Activated B cell treated with CpG ODN at 0.5 μM for 24 hours (primary cell): ENCODE measurements at regions not wholly inside any gene's neighbourhood (a gene's known extent, or its start where the extent isn't known, plus 50 kb on each side); places are given as distances from the start of the nearest gene placed in this dataset.

Experiments
- ATAC-seq: fragments of 200-7000 bp; cut with Tn5 transposase; one replicate; pipeline ENCODE4 v1.10.0; 2021; ENCODE audit warnings: low read depth, mild to moderate bottlenecking, moderate library complexity
- CTCF ChIA-PET: fragments of 350-600 bp; sonication (Branson Sonifier 250); formaldehyde crosslinking; loops from one replicate; lab custom pipeline; 2021; ENCODE audit warnings: antibody characterized with exemption; lab: Charles Lee
- POLR2A ChIA-PET: fragments of 350-600 bp; sonication (Branson Sonifier 250); formaldehyde crosslinking; loops from one replicate; lab custom pipeline; 2021; ENCODE audit warnings: antibody characterized with exemption; lab: Charles Lee
- DNase-seq: peaks from one replicate; pipeline ENCODE4 v3.0.0; 2022
- H3K27ac Mint-ChIP-seq: one replicate; pipeline ENCODE4 v1.8.0; 2020; ENCODE audit warnings: mixed read lengths
- H3K27me3 Mint-ChIP-seq: one replicate; pipeline ENCODE4 v1.8.0; 2021; ENCODE audit warnings: mixed read lengths
- H3K36me3 Mint-ChIP-seq: one replicate; pipeline ENCODE4 v1.8.0; 2021; ENCODE audit warnings: low read depth, mixed read lengths
- H3K4me1 Mint-ChIP-seq: one replicate; pipeline ENCODE4 v1.8.0; 2021; ENCODE audit warnings: mixed read lengths
- H3K4me3 Mint-ChIP-seq: one replicate; pipeline ENCODE4 v1.8.0; 2020; ENCODE audit warnings: mild to moderate bottlenecking, mixed read lengths
- H3K9me3 Mint-ChIP-seq: one replicate; pipeline ENCODE4 v1.8.0; 2020; ENCODE audit warnings: mixed read lengths
- CTCF ChIP-seq: fragments of 200-600 bp; IDR thresholded peaks from one replicate; pipeline ENCODE4 v1.8.0; 2022; ENCODE audit warnings: antibody characterized with exemption, mild to moderate bottlenecking
- intact Hi-C: fragments of 100-400 bp; cut with micrococcal nuclease; formaldehyde crosslinking; loops from one replicate; pipeline ENCODE4 v1.15.1; 2024

- Mint-ChIP-seq H3K27me3 (no peaks in the 10 kb centered on the region), H3K36me3 (no peaks in the 10 kb centered on the region), H3K27ac (no peak overlapping the region), H3K4me3 (no peak overlapping the region), H3K9me3 (peaks cover 2% of the 10 kb centered on the region), H3K4me1 (no peaks in the 10 kb centered on the region)
- POLR2A ChIA-PET = no interaction called here
- CTCF ChIA-PET = no interaction called here
- ATAC-seq (no peak), DNase-seq (no peak)
- TF ChIP-seq CTCF = no peak
- intact Hi-C loops = no loop called here
These were observed 252.9 kb upstream of the PAPPA start for GRCh38 chr9:115900698-115901097.

GRCh38 chr9:115910959-115911358 is 242.6 kb upstream of the PAPPA start:
- intact Hi-C loops = no loop called here
- no peaks in the 10 kb centered on the region for H3K27me3 Mint-ChIP-seq
- no peak overlapping the region for H3K27ac Mint-ChIP-seq
- H3K4me1 Mint-ChIP-seq = no peaks in the 10 kb centered on the region
- no peak for ATAC-seq
- ChIA-PET POLR2A (no interaction called here), CTCF (no interaction called here)
- TF ChIP-seq CTCF = no peak
- peaks cover 2% of the 10 kb centered on the region for H3K9me3 Mint-ChIP-seq
- no peak for DNase-seq
- no peak overlapping the region for H3K4me3 Mint-ChIP-seq
- no peaks in the 10 kb centered on the region for H3K36me3 Mint-ChIP-seq

GRCh38 chr9:115912086-115912485 is 241.5 kb upstream of the PAPPA start:
- ChIA-PET CTCF (no interaction called here), POLR2A (no interaction called here)
- intact Hi-C loops = no loop called here
- TF ChIP-seq CTCF = no peak
- Mint-ChIP-seq H3K27ac (no peak overlapping the region), H3K4me3 (no peak overlapping the region), H3K4me1 (no peaks in the 10 kb centered on the region), H3K27me3 (no peaks in the 10 kb centered on the region), H3K9me3 (peaks cover 2% of the 10 kb centered on the region), H3K36me3 (no peaks in the 10 kb centered on the region)
- ATAC-seq (no peak), DNase-seq (no peak)

- ATAC-seq (no peak), DNase-seq (no peak)
- H3K9me3 Mint-ChIP-seq = peaks cover 2% of the 10 kb centered on the region
- TF ChIP-seq CTCF = no peak
- H3K4me1 Mint-ChIP-seq = no peaks in the 10 kb centered on the region
- POLR2A ChIA-PET = no interaction called here
- intact Hi-C loops = no loop called here
- no peaks in the 10 kb centered on the region for H3K27me3 Mint-ChIP-seq
- H3K4me3 Mint-ChIP-seq = no peak overlapping the region
- H3K27ac Mint-ChIP-seq = no peak overlapping the region
- no peaks in the 10 kb centered on the region for H3K36me3 Mint-ChIP-seq
- CTCF ChIA-PET = no interaction called here
These were observed 239.9 kb upstream of the PAPPA start for GRCh38 chr9:115913696-115914095.

- DNase-seq (no peak), ATAC-seq (no peak)
- H3K36me3 Mint-ChIP-seq = no peaks in the 10 kb centered on the region
- ChIA-PET CTCF (no interaction called here), POLR2A (no interaction called here)
- intact Hi-C loops = no loop called here
- H3K27me3 Mint-ChIP-seq = no peaks in the 10 kb centered on the region
- no peak overlapping the region for H3K4me3 Mint-ChIP-seq
- H3K27ac Mint-ChIP-seq = no peak overlapping the region
- no peak for TF ChIP-seq CTCF
- H3K4me1 Mint-ChIP-seq = no peaks in the 10 kb centered on the region
- H3K9me3 Mint-ChIP-seq = peaks cover 2% of the 10 kb centered on the region
These were observed 239.3 kb upstream of the PAPPA start for GRCh38 chr9:115914291-115914690.
